ENCODE measurements at regions not wholly inside any gene's neighbourhood (a gene's known extent, or its start where the extent isn't known, plus 50 kb on each side); places are given as distances from the start of the nearest gene placed in this dataset.

DNA sequence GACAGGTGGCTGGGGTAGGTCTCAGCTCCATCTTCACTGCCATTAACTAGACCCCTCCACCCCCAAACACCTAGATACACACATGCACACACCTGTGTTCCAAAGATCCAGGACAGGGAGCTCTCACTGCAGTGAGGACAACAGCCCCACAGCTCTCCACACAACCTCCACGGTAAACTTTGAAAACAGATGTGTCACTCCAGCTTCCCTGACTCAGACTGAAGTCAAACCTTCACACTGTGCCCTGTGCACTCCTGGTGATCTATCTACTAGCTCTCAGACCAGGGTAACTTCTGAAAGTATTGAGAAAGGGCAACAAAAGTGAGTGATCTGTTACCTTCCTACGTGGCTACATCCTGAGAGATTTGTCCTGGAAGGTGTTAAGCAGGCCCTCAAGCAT is 519.8 kb downstream of the XPNPEP1 start (continued):
- TF ChIP-seq, protein P1, sequence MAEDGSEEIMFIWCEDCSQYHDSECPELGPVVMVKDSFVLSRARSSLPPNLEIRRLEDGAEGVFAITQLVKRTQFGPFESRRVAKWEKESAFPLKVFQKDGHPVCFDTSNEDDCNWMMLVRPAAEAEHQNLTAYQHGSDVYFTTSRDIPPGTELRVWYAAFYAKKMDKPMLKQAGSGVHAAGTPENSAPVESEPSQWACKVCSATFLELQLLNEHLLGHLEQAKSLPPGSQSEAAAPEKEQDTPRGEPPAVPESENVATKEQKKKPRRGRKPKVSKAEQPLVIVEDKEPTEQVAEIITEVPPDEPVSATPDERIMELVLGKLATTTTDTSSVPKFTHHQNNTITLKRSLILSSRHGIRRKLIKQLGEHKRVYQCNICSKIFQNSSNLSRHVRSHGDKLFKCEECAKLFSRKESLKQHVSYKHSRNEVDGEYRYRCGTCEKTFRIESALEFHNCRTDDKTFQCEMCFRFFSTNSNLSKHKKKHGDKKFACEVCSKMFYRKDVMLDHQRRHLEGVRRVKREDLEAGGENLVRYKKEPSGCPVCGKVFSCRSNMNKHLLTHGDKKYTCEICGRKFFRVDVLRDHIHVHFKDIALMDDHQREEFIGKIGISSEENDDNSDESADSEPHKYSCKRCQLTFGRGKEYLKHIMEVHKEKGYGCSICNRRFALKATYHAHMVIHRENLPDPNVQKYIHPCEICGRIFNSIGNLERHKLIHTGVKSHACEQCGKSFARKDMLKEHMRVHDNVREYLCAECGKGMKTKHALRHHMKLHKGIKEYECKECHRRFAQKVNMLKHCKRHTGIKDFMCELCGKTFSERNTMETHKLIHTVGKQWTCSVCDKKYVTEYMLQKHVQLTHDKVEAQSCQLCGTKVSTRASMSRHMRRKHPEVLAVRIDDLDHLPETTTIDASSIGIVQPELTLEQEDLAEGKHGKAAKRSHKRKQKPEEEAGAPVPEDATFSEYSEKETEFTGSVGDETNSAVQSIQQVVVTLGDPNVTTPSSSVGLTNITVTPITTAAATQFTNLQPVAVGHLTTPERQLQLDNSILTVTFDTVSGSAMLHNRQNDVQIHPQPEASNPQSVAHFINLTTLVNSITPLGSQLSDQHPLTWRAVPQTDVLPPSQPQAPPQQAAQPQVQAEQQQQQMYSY (CRISPR knock-in tag; IDR thresholded peaks at IDR 0.05), result no peak
- TF ChIP-seq, protein P2, sequence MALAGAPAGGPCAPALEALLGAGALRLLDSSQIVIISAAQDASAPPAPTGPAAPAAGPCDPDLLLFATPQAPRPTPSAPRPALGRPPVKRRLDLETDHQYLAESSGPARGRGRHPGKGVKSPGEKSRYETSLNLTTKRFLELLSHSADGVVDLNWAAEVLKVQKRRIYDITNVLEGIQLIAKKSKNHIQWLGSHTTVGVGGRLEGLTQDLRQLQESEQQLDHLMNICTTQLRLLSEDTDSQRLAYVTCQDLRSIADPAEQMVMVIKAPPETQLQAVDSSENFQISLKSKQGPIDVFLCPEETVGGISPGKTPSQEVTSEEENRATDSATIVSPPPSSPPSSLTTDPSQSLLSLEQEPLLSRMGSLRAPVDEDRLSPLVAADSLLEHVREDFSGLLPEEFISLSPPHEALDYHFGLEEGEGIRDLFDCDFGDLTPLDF (CRISPR knock-in tag; IDR thresholded peaks at IDR 0.05), result no peak
- TF ChIP-seq ATF1 (CRISPR knock-in tag; IDR thresholded peaks at IDR 0.05), result no peak
- TF ChIP-seq, protein P3, sequence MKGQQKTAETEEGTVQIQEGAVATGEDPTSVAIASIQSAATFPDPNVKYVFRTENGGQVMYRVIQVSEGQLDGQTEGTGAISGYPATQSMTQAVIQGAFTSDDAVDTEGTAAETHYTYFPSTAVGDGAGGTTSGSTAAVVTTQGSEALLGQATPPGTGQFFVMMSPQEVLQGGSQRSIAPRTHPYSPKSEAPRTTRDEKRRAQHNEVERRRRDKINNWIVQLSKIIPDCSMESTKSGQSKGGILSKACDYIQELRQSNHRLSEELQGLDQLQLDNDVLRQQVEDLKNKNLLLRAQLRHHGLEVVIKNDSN (CRISPR knock-in tag; IDR thresholded peaks at IDR 0.05), result no peak
- TF ChIP-seq HMGA2 (CRISPR knock-in tag; IDR thresholded peaks at IDR 0.05), result no peak
- TF ChIP-seq ELF4 (CRISPR knock-in tag; IDR thresholded peaks at IDR 0.05; ENCODE audit: low read depth), result no peak
- no peak for TF ChIP-seq ZNF416 (CRISPR knock-in tag; IDR thresholded peaks at IDR 0.05)
- TF ChIP-seq ZBTB43 (CRISPR knock-in tag; IDR thresholded peaks at IDR 0.05), result no peak
- TF ChIP-seq MYBL2 (CRISPR knock-in tag; IDR thresholded peaks at IDR 0.05), result no peak
- TF ChIP-seq OVOL2 (CRISPR knock-in tag; IDR thresholded peaks at IDR 0.05; ENCODE audit: borderline replicate concordance), result no peak
- TF ChIP-seq SMAD4 (CRISPR knock-in tag; IDR thresholded peaks at IDR 0.05), result no peak
- TF ChIP-seq ZNF138 (CRISPR knock-in tag; conservative IDR thresholded peaks at IDR 0.05), result no peak

GRCh38 chr10:109393425-109393824 is 529.9 kb downstream of the XPNPEP1 start:
- Mint-ChIP-seq H3K9me3 (peaks cover 3% of the 10 kb centered on the region; the same call in 1 of the 2 replicates), H3K36me3 (no peaks in the 10 kb centered on the region), H3K4me1 (peaks cover 26% of the 10 kb centered on the region), H3K27ac (no peak overlapping the region), H3K27me3 (ENCODE audit: low read depth) (peaks cover 7% of the 10 kb centered on the region; the same call in 1 of the 2 replicates), H3K4me3 (no peak overlapping the region; the same call in 1 of the 2 replicates)
- ATAC-seq (peak; percentile 72), DNase-seq (ENCODE audit: low spot score) (peak; percentile 42)
- POLR2A ChIA-PET, result no interaction called here
- CTCF ChIA-PET, result interaction anchor here (1.1 kb wide), 1 partner anchor 54 kb away, joined by 4 read pairs; no protein-coding TSS in a partner anchor
- no peak for TF ChIP-seq AR (CRISPR knock-in tag; IDR thresholded peaks at IDR 0.05)
- no peak for TF ChIP-seq MAX (CRISPR knock-in tag; IDR thresholded peaks at IDR 0.05)
- TF ChIP-seq KAT7 (CRISPR knock-in tag; IDR thresholded peaks at IDR 0.05; ENCODE audit: borderline replicate concordance), result no peak
- no peak for TF ChIP-seq E2F4 (CRISPR knock-in tag; IDR thresholded peaks at IDR 0.05; ENCODE audit: borderline replicate concordance, low read depth)
- peak; percentile 93 for TF ChIP-seq ZNF281 (CRISPR knock-in tag; IDR thresholded peaks at IDR 0.05)
- no peak for TF ChIP-seq NR3C1 (CRISPR knock-in tag; conservative IDR thresholded peaks at IDR 0.05; ENCODE audit: low read depth)
- peak; percentile 45; the same call in 1 of the 2 replicates for TF ChIP-seq ZBTB43 (CRISPR knock-in tag; IDR thresholded peaks at IDR 0.05)
- TF ChIP-seq NR2C2 (CRISPR knock-in tag; IDR thresholded peaks at IDR 0.05), result no peak
- TF ChIP-seq ZNF423 (CRISPR knock-in tag; IDR thresholded peaks at IDR 0.05), result peak; percentile 99

All from WTC11 (cell line).